IPS-15b (cell line): ENCODE measurements at regions not wholly inside any gene's neighbourhood (a gene's known extent, or its start where the extent isn't known, plus 50 kb on each side); places are given as distances from the start of the nearest gene placed in this dataset.

Experiments
- H3K27me3 ChIP-seq: one replicate; pipeline ENCODE4 v1.6.1; 2013; ENCODE audit warnings: low read length; ENCODE audit not compliant: control insufficient read depth, insufficient read depth
- H3K36me3 ChIP-seq: one replicate; pipeline ENCODE4 v1.6.1; 2013; ENCODE audit warnings: low read length; ENCODE audit not compliant: control insufficient read depth, insufficient read depth
- H3K4me1 ChIP-seq: one replicate; pipeline ENCODE4 v1.6.1; 2013; ENCODE audit warnings: mild to moderate bottlenecking, low read length; ENCODE audit not compliant: control insufficient read depth, insufficient read depth
- H3K4me3 ChIP-seq: one replicate; pipeline ENCODE4 v1.5.1; 2013; ENCODE audit warnings: low read depth, low read length
- H3K9ac ChIP-seq: one replicate; pipeline ENCODE4 v1.6.1; 2013; ENCODE audit warnings: low read depth, mild to moderate bottlenecking, low read length
- H3K9me3 ChIP-seq: one replicate; pipeline ENCODE4 v1.6.1; 2013; ENCODE audit warnings: mild to moderate bottlenecking, low read length; ENCODE audit not compliant: control insufficient read depth, insufficient read depth

GRCh38 chr1:96634883-96635282, 86.7 kb upstream of the PTBP2 start:
- Histone ChIP-seq H3K9me3 (no peaks in the 10 kb centered on the region), H3K4me3 (no peak overlapping the region), H3K4me1 (no peaks in the 10 kb centered on the region), H3K9ac (no peak overlapping the region), H3K36me3 (no peaks in the 10 kb centered on the region), H3K27me3 (no peaks in the 10 kb centered on the region)

- Histone ChIP-seq H3K36me3 (no peaks in the 10 kb centered on the region), H3K9ac (no peak overlapping the region)
Measured at GRCh38 chr1:96641282-96641681, 80.3 kb upstream of the PTBP2 start.

DNA sequence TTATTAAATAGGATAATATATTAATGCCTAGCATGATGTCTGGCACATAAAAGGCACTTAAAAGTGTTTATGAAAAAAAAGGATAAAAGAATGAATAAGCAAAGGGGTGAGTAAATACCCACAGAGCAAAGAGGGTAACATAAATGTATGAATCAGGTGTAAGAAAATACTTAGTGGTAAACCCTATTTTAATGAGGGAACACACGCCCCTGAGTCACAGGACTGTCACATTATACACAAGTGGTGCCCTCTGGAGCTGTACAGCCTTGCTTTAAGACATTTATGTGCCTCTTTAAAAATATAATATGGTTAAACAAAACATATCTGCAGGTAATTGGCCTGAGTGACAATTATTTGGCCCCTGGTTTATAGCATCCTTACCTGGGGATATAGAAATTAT, 78.1 kb upstream of the PTBP2 start:
- Histone ChIP-seq H3K36me3 (no peaks in the 10 kb centered on the region), H3K9me3 (no peaks in the 10 kb centered on the region), H3K4me3 (no peak overlapping the region), H3K9ac (no peak overlapping the region), H3K4me1 (no peaks in the 10 kb centered on the region), H3K27me3 (no peaks in the 10 kb centered on the region)

More at GRCh38 chr1:96641282-96641681, 80.3 kb upstream of the PTBP2 start:
- no peaks in the 10 kb centered on the region for H3K27me3 ChIP-seq
- no peaks in the 10 kb centered on the region for H3K4me1 ChIP-seq
- H3K9me3 ChIP-seq = no peaks in the 10 kb centered on the region
- H3K4me3 ChIP-seq = no peak overlapping the region

DNA sequence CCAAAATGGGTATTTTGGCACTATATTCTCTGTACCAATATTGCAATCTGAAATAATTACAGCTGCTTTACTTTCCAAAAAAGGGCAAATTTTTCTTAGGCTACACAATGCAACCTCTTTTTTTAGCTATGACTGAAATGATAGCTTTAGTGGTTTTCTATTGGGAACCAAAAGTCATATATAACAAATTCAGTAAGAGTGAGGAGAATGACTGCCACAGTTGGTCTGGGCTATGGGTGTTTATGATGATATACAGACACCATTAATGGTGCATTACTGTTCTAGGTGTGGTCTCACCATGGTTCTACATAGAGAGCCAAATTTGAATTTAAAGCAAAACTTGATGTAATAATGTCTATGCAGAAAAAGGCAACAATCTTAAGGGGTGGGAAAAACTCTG, 72.3 kb upstream of the PTBP2 start:
- H3K4me1 ChIP-seq = no peaks in the 10 kb centered on the region
- H3K9ac ChIP-seq = no peak overlapping the region
- no peaks in the 10 kb centered on the region for H3K27me3 ChIP-seq
- no peaks in the 10 kb centered on the region for H3K9me3 ChIP-seq
- no peak overlapping the region for H3K4me3 ChIP-seq
- H3K36me3 ChIP-seq = no peaks in the 10 kb centered on the region

DNA sequence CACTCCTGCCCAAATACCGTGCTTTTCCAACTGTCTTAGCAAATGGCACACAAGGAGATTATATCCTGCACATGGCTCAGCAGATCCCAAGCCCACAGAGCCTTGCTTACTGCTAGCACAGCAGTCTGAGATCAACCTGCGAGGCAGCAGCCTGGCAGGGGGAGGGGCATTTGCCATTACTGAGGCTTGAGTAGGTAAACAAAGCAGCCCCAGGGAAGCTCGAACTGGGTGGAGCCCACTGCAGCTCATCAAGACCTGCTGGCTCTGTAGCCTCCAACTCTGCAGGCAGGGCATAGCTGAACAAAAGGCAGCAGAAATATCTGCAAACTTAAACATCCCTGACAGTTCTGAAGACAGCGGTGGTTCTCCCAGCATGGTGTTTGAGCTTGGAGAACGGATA, 70.1 kb upstream of the PTBP2 start:
- H3K36me3 ChIP-seq = no peaks in the 10 kb centered on the region
- no peaks in the 10 kb centered on the region for H3K27me3 ChIP-seq
- no peaks in the 10 kb centered on the region for H3K9me3 ChIP-seq
- H3K9ac ChIP-seq = no peak overlapping the region
- H3K4me1 ChIP-seq = no peaks in the 10 kb centered on the region
- H3K4me3 ChIP-seq = no peak overlapping the region

- Histone ChIP-seq H3K9ac (no peak overlapping the region), H3K9me3 (no peaks in the 10 kb centered on the region), H3K4me3 (no peak overlapping the region), H3K4me1 (no peaks in the 10 kb centered on the region), H3K27me3 (no peaks in the 10 kb centered on the region), H3K36me3 (no peaks in the 10 kb centered on the region)
Measured at GRCh38 chr1:96660051-96660450, 61.5 kb upstream of the PTBP2 start.

DNA sequence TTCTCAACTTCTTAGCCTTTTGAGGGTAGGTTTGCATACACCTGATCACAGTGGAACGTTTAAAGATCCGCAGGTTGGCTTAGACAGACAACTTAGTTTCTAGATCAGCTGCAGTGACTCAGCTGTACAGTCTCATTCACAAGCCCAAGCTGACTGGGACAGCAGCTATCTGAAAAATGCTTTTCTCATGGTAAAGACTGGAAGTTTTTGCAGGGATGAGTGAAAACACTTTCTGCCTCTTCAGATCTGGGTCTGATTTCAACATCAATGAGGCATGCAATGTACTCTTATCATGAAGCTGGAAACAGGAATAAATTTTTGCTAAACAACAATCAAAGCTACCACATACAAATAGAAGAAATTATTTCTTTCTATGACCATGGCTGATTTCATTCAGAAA, 61.1 kb upstream of the PTBP2 start:
- Histone ChIP-seq H3K9me3 (no peaks in the 10 kb centered on the region), H3K36me3 (no peaks in the 10 kb centered on the region), H3K27me3 (no peaks in the 10 kb centered on the region), H3K9ac (no peak overlapping the region), H3K4me1 (no peaks in the 10 kb centered on the region), H3K4me3 (no peak overlapping the region)
